GM19043 (cell line): ENCODE measurements at regions not wholly inside any gene's neighbourhood (a gene's known extent, or its start where the extent isn't known, plus 50 kb on each side); places are given as distances from the start of the nearest gene placed in this dataset.

Experiments
- ATAC-seq: cut with Tn5 transposase; IDR thresholded peaks from one replicate; pipeline ENCODE4 v1.9.1; 2021; ENCODE audit warnings: low read depth; ENCODE audit not compliant: unreplicated experiment

GRCh38 chr13:106433066-106433465 is 102.4 kb downstream of the EFNB2 start:
- ATAC-seq, result no peak

- no peak for ATAC-seq
Observed at GRCh38 chr13:106432636-106433035, 102.8 kb downstream of the EFNB2 start.

GRCh38 chr13:106426909-106427308 is 108.6 kb downstream of the EFNB2 start:
- ATAC-seq, result no peak

GRCh38 chr13:106425661-106426060 is 109.8 kb downstream of the EFNB2 start:
- no peak for ATAC-seq

- no peak for ATAC-seq
Observed at GRCh38 chr13:106424805-106425204, 110.7 kb downstream of the EFNB2 start.

- no peak for ATAC-seq
Observed at GRCh38 chr13:106423530-106423929, 111.9 kb downstream of the EFNB2 start.

GRCh38 chr13:106418556-106418955 is 116.9 kb downstream of the EFNB2 start:
- ATAC-seq, result no peak

- no peak for ATAC-seq
Observed at GRCh38 chr13:106417467-106418110, 117.9 kb downstream of the EFNB2 start.

GRCh38 chr13:106416645-106417044 is 118.8 kb downstream of the EFNB2 start:
- ATAC-seq, result no peak

- no peak for ATAC-seq
Observed at GRCh38 chr13:106415971-106416370, 119.5 kb downstream of the EFNB2 start.

- ATAC-seq, result no peak
Observed at GRCh38 chr13:106415442-106415841, 120.0 kb downstream of the EFNB2 start.

GRCh38 chr13:106407338-106407737 is 128.1 kb downstream of the EFNB2 start:
- no peak for ATAC-seq

- no peak for ATAC-seq
Observed at GRCh38 chr13:106405731-106406130, 129.7 kb downstream of the EFNB2 start.

- no peak for ATAC-seq
Observed at GRCh38 chr13:106403280-106403679, 132.2 kb downstream of the EFNB2 start.

- no peak for ATAC-seq
Observed at GRCh38 chr13:106402866-106403265, 132.6 kb downstream of the EFNB2 start.

GRCh38 chr13:106401081-106401480 is 134.4 kb downstream of the EFNB2 start:
- no peak for ATAC-seq

GRCh38 chr13:106400289-106400688 is 135.2 kb downstream of the EFNB2 start:
- no peak for ATAC-seq

- ATAC-seq, result no peak
Observed at GRCh38 chr13:106398289-106398688, 137.2 kb downstream of the EFNB2 start.

- no peak for ATAC-seq
Observed at GRCh38 chr13:106393776-106394175, 141.7 kb downstream of the EFNB2 start.

GRCh38 chr13:106391681-106392080 is 143.8 kb downstream of the EFNB2 start:
- no peak for ATAC-seq

GRCh38 chr13:106391271-106391670 is 144.2 kb downstream of the EFNB2 start:
- no peak for ATAC-seq

- ATAC-seq, result no peak
Observed at GRCh38 chr13:106390367-106390766, 145.1 kb downstream of the EFNB2 start.

GRCh38 chr13:106385654-106386053 is 149.8 kb downstream of the EFNB2 start:
- no peak for ATAC-seq
